Caco-2 (cell line): ENCODE measurements at regions not wholly inside any gene's neighbourhood (a gene's known extent, or its start where the extent isn't known, plus 50 kb on each side); places are given as distances from the start of the nearest gene placed in this dataset.

Experiments
- BruUV-seq: library from RNA; stranded (reverse); fragments of 400-500 nt; replicated peaks from 2 replicates; lab custom pipeline; 2021; lab: Mats Ljungman, UMichigan
- CTCF ChIA-PET: fragments of 300-600 bp; sonication (Branson Sonifier 250); formaldehyde crosslinking; loops from one replicate; lab custom pipeline; 2022; ENCODE audit warnings: antibody characterized with exemption; lab: Charles Lee
- POLR2A ChIA-PET: fragments of 300-600 bp; sonication (Branson Sonifier 250); formaldehyde crosslinking; loops from one replicate; lab custom pipeline; 2022; ENCODE audit warnings: antibody characterized with exemption; lab: Charles Lee
- DNase-seq, 2 experiments: peaks; one replicate each; pipeline versions ENCODE4 v3.0.0 to v3.0.0-alpha.2; 2020 to 2022
- H3K27me3 ChIP-seq: replicated peaks from 2 replicates; pipeline ENCODE4 v1.6.0; 2011; ENCODE audit warnings: low read length; ENCODE audit not compliant: control insufficient read depth, insufficient read depth
- H3K36me3 ChIP-seq: 2 replicates; pipeline ENCODE4 v1.5.1; 2011; ENCODE audit warnings: low read length; ENCODE audit not compliant: control insufficient read depth, insufficient read depth
- H3K4me1 ChIP-seq: fragments of 250-450 bp; sonication (Bioruptor Pico); 2 replicates; pipeline ENCODE4 v1.5.1; 2020; ENCODE audit warnings: mild to moderate bottlenecking
- H3K4me3 ChIP-seq: 2 replicates; pipeline ENCODE4 v1.5.1; 2011; ENCODE audit warnings: low read depth, mild to moderate bottlenecking, control low read depth, low read length
- H3K9me3 ChIP-seq: fragments of 250-450 bp; sonication (Bioruptor Pico); 2 replicates; pipeline ENCODE4 v1.5.1; 2020; ENCODE audit warnings: mild to moderate bottlenecking, moderate library complexity
- H3K27ac Mint-ChIP-seq: one replicate; pipeline ENCODE4 v1.8.0; 2022; ENCODE audit warnings: mixed read lengths; ENCODE audit not compliant: unreplicated experiment
- H3K27me3 Mint-ChIP-seq: one replicate; pipeline ENCODE4 v1.8.0; 2022; ENCODE audit warnings: mixed read lengths; ENCODE audit not compliant: insufficient read depth, unreplicated experiment
- H3K36me3 Mint-ChIP-seq: one replicate; pipeline ENCODE4 v1.8.0; 2022; ENCODE audit warnings: mild to moderate bottlenecking, mixed read lengths; ENCODE audit not compliant: insufficient read depth, unreplicated experiment
- H3K4me1 Mint-ChIP-seq: one replicate; pipeline ENCODE4 v1.8.0; 2022; ENCODE audit warnings: low read depth, mixed read lengths; ENCODE audit not compliant: unreplicated experiment
- H3K4me3 Mint-ChIP-seq: one replicate; pipeline ENCODE4 v1.8.0; 2022; ENCODE audit warnings: mild to moderate bottlenecking, moderate library complexity, mixed read lengths; ENCODE audit not compliant: unreplicated experiment
- H3K9me3 Mint-ChIP-seq: one replicate; pipeline ENCODE4 v1.8.0; 2022; ENCODE audit warnings: mixed read lengths; ENCODE audit not compliant: unreplicated experiment
- CTCF ChIP-seq, 2 experiments: fragments of 200-600 bp in 1 of 2; IDR thresholded peaks; 1 replicate in 1 of 2; 2 replicates in 1 of 2; pipeline versions ENCODE4 v1.5.1 to v1.8.0; 2011 to 2022; ENCODE audit warnings: antibody characterized with exemption in 1 of 2, control low read depth in 1 of 2, inconsistent platforms in 1 of 2, low read depth in 1 of 2, low read length in 1 of 2, mild to moderate bottlenecking in 1 of 2, moderate library complexity in 1 of 2; ENCODE audit not compliant: insufficient read depth in 1 of 2, severe bottlenecking in 1 of 2, unreplicated experiment in 1 of 2
- intact Hi-C: fragments of 100-400 bp; cut with micrococcal nuclease; formaldehyde crosslinking; loops from one replicate; pipeline ENCODE4 v1.10.0; 2022; ENCODE audit not compliant: unreplicated experiment

- ChIA-PET CTCF (interaction anchor here (2.1 kb wide), 1 partner anchor 475 kb away, joined by 9 read pairs; no protein-coding TSS in a partner anchor), POLR2A (no interaction called here)
- no peak for TF ChIP-seq CTCF (IDR thresholded peaks at IDR 0.05; ENCODE audit: insufficient read depth in 1 of 2, low read depth in 1 of 2, low read length in 1 of 2, severe bottlenecking in 1 of 2, unreplicated experiment in 1 of 2)
- BruUV-seq: no TSS peak
- H3K9me3 Mint-ChIP-seq: no peaks in the 10 kb centered on the region
- no peaks in the 10 kb centered on the region for H3K9me3 ChIP-seq
- no peak overlapping the region for H3K4me3 Mint-ChIP-seq
- H3K4me3 ChIP-seq: no peak overlapping the region
- no peaks in the 10 kb centered on the region for H3K27me3 ChIP-seq
- H3K27me3 Mint-ChIP-seq: no peaks in the 10 kb centered on the region
- H3K27ac Mint-ChIP-seq: no peak overlapping the region
- DNase-seq: no peak
- H3K36me3 Mint-ChIP-seq: no peaks in the 10 kb centered on the region
- H3K4me1 ChIP-seq: 0 out of 2 replicates have a peak, but pooled peaks cover 1% of the 10 kb centered on the region
- no peaks in the 10 kb centered on the region for H3K36me3 ChIP-seq
- H3K4me1 Mint-ChIP-seq: no peaks in the 10 kb centered on the region
- intact Hi-C loops: loop anchor here (2.0 kb wide), 1 partner anchor 1311 kb away; no protein-coding TSS in a partner anchor
Measured at GRCh38 chr3:176431991-176432390, 765.3 kb downstream of the TBL1XR1 start.

DNA sequence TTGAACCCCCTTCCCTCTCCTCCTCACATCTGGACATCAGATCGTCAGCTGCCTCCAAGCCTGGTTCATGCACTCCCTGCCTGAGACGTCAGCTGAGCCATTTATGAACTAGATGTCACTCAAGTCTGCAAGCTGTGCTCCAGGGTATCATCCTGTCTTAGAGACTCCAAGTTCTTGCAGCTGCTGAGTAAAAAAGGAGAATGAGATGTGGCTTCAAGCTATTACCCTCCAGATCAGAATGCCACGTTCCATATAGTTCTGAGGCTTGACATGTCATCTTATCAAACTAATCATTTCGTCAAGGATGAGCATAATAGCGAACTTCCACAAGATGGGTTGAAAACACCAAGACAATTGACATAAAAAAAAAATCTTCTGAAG, 766.3 kb downstream of the TBL1XR1 start:
- Mint-ChIP-seq H3K9me3 (no peaks in the 10 kb centered on the region), H3K27ac (no peak overlapping the region), H3K4me3 (no peak overlapping the region), H3K4me1 (no peaks in the 10 kb centered on the region), H3K36me3 (no peaks in the 10 kb centered on the region), H3K27me3 (no peaks in the 10 kb centered on the region)
- H3K9me3 ChIP-seq: no peaks in the 10 kb centered on the region
- no peaks in the 10 kb centered on the region for H3K27me3 ChIP-seq
- no peak overlapping the region for H3K4me3 ChIP-seq
- no peak for TF ChIP-seq CTCF (IDR thresholded peaks at IDR 0.05; ENCODE audit: insufficient read depth in 1 of 2, low read depth in 1 of 2, low read length in 1 of 2, severe bottlenecking in 1 of 2, unreplicated experiment in 1 of 2)
- no TSS peak for BruUV-seq
- CTCF ChIA-PET: interaction anchor here (1.3 to 2.1 kb wide), 2 partner anchors 474 to 508 kb away, joined by 5 to 9 read pairs; no protein-coding TSS in a partner anchor
- no peaks in the 10 kb centered on the region for H3K36me3 ChIP-seq
- POLR2A ChIA-PET: no interaction called here
- peaks cover 11% of the 10 kb centered on the region; the same call in 1 of the 2 replicates for H3K4me1 ChIP-seq
- no peak for DNase-seq
- intact Hi-C loops: loop anchor here (2.0 kb wide), 1 partner anchor 1310 kb away; no protein-coding TSS in a partner anchor

DNA sequence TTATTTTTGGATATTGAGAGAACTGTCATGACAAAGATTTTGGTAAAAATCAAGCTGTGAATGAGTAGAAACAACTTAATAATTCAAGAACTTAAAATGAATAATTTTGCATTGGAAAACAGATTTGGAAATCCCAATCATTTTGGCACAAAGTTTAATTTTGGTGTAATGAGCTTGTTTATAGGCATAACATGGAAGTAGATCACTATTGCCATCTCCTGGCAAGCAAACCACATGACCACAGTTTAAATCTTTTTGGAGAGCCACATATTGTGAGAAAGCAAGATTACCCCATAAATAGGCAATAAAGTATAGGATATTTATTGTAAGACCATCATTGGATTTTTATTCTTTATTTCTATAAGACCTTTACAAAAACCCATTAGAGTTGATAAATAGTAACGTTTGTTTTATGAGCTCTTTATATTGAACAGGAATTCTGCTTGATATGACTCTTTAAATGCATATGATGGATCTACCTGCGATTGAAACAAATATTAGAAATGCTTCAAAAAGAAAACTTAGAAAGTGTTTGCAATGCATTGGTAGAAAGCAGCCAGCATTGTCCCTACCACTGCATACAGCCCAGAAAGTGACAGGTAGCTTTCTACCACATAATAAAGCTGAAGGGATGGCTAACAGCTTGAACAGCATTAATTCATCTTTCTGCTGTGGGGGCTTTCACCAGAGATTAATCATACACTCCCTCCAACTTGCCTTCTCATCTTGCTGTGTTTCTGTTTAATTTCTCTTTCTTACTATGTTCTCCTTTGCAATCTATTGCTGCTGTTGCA, 766.8 kb downstream of the TBL1XR1 start:
- TF ChIP-seq CTCF (IDR thresholded peaks at IDR 0.05; ENCODE audit: insufficient read depth in 1 of 2, low read depth in 1 of 2, low read length in 1 of 2, severe bottlenecking in 1 of 2, unreplicated experiment in 1 of 2): peak; percentile 58 to 59
- BruUV-seq: no TSS peak
- POLR2A ChIA-PET: no interaction called here
- Histone ChIP-seq H3K4me1 (peaks cover 11% of the 10 kb centered on the region; the same call in 1 of the 2 replicates), H3K36me3 (no peaks in the 10 kb centered on the region), H3K9me3 (no peaks in the 10 kb centered on the region), H3K27me3 (no peaks in the 10 kb centered on the region), H3K4me3 (no peak overlapping the region)
- no peaks in the 10 kb centered on the region for H3K9me3 Mint-ChIP-seq
- DNase-seq: peak in 1 of 2 experiments; percentile 33
- H3K4me3 Mint-ChIP-seq: no peak overlapping the region
- CTCF ChIA-PET: interaction anchor here (0.6 to 2.1 kb wide), 3 partner anchors 473 to 508 kb away, joined by 3 to 9 read pairs (median 5); no protein-coding TSS in a partner anchor
- H3K4me1 Mint-ChIP-seq: no peaks in the 10 kb centered on the region
- no peak overlapping the region for H3K27ac Mint-ChIP-seq
- H3K36me3 Mint-ChIP-seq: no peaks in the 10 kb centered on the region
- intact Hi-C loops: loop anchor here (1.0 to 2.0 kb wide), 3 partner anchors 473 to 1310 kb away; no protein-coding TSS in a partner anchor
- no peaks in the 10 kb centered on the region for H3K27me3 Mint-ChIP-seq
